B cell (primary cell): ENCODE measurements at regions not wholly inside any gene's neighbourhood (a gene's known extent, or its start where the extent isn't known, plus 50 kb on each side); places are given as distances from the start of the nearest gene placed in this dataset.

ENCODE experiments used
- ATAC-seq: fragments of 200-7000 bp; cut with Tn5 transposase; one replicate; pipeline ENCODE4 v1.10.0; 2021; ENCODE audit warnings: low read depth, mild to moderate bottlenecking, moderate number of reproducible peaks, moderate library complexity
- CTCF ChIA-PET: fragments of 350-600 bp; sonication (Branson Sonifier 250); formaldehyde crosslinking; loops from one replicate; lab custom pipeline; 2021; ENCODE audit warnings: antibody characterized with exemption, inconsistent platforms; lab: Charles Lee
- POLR2A ChIA-PET: fragments of 350-600 bp; sonication (Branson Sonifier 250); formaldehyde crosslinking; loops from one replicate; lab custom pipeline; 2021; ENCODE audit warnings: antibody characterized with exemption; lab: Charles Lee
- DNase-seq: peaks from one replicate; pipeline ENCODE4 v3.0.0; 2013
- H2AFZ ChIP-seq: 2 replicates; pipeline ENCODE4 v1.6.1; 2012; ENCODE audit warnings: mild to moderate bottlenecking, low read depth, low read length; ENCODE audit not compliant: insufficient read depth, poor library complexity, severe bottlenecking
- H3K27ac ChIP-seq, 2 donors: 1 replicate in 1 of 2; 2 replicates in 1 of 2; pipeline ENCODE4 v1.5.1; 2012 to 2013; ENCODE audit warnings: low read length in 2 of 2, mild to moderate bottlenecking in 2 of 2, moderate library complexity in 1 of 2
- H3K27me3 ChIP-seq, 4 experiments: fragments of 200-600 bp in 1 of 4; sonication (generic) in 1 of 4; replicated peaks in 1 of 4; 1 replicate in 2 of 4; 2 replicates in 2 of 4; pipeline versions ENCODE4 v1.6.1 to v1.7.0; 2013 to 2016; ENCODE audit warnings: low read length in 3 of 4, mild to moderate bottlenecking in 2 of 4, mixed read lengths in 1 of 4, moderate library complexity in 1 of 4; ENCODE audit not compliant: insufficient read depth in 4 of 4, control insufficient read depth in 3 of 4; ENCODE audit errors: control extremely low read depth in 1 of 4
- H3K36me3 ChIP-seq, 2 experiments: replicated peaks in 1 of 2; 1 replicate in 1 of 2; 2 replicates in 1 of 2; pipeline versions ENCODE4 v1.6.1 to v1.7.1; 2013; ENCODE audit warnings: low read length in 1 of 2; ENCODE audit not compliant: insufficient read depth in 2 of 2, control insufficient read depth in 1 of 2; ENCODE audit errors: control extremely low read depth in 1 of 2, extremely low read depth in 1 of 2
- H3K4me1 ChIP-seq, 2 donors: fragments of 200-600 bp in 1 of 2; sonication (generic) in 1 of 2; 1 replicate in 1 of 2; 2 replicates in 1 of 2; pipeline versions ENCODE4 v1.5.1 to v1.6.1; 2013 to 2017; ENCODE audit warnings: low read length in 2 of 2; ENCODE audit not compliant: control insufficient read depth in 2 of 2, insufficient read depth in 2 of 2
- H3K4me2 ChIP-seq: replicated peaks from 2 replicates; pipeline ENCODE3; 2012; ENCODE audit warnings: mild to moderate bottlenecking, low read depth, low read length; ENCODE audit not compliant: poor library complexity, severe bottlenecking
- H3K4me3 ChIP-seq, 5 experiments: fragments of 200-600 bp in 1 of 5; sonication (generic) in 1 of 5; 1 replicate in 3 of 5; 2 replicates in 2 of 5; pipeline versions ENCODE4 v1.5.1 to v1.7.0; 2011 to 2016; ENCODE audit warnings: low read length in 4 of 5, mild to moderate bottlenecking in 4 of 5, low read depth in 2 of 5, control low read depth in 1 of 5, moderate library complexity in 1 of 5; ENCODE audit not compliant: insufficient read depth in 1 of 5; ENCODE audit errors: control extremely low read depth in 1 of 5, extremely low read depth in 1 of 5
- H3K79me2 ChIP-seq: fragments of 200-600 bp; sonication (generic); one replicate; pipeline ENCODE4 v1.6.0; 2016; ENCODE audit warnings: low read length; ENCODE audit not compliant: control insufficient read depth, insufficient read depth
- H3K9ac ChIP-seq: fragments of 200-600 bp; sonication (generic); 2 replicates; pipeline ENCODE4 v1.6.1; 2017; ENCODE audit warnings: mild to moderate bottlenecking, low read length, moderate library complexity
- H3K9me3 ChIP-seq, 3 donors: one replicate each; pipeline versions ENCODE4 v1.6.1 to v1.7.1; 2013; ENCODE audit warnings: low read length in 2 of 3; ENCODE audit not compliant: control insufficient read depth in 2 of 3, insufficient read depth in 1 of 3; ENCODE audit errors: control extremely low read depth in 1 of 3
- H4K20me1 ChIP-seq: 2 replicates; pipeline ENCODE4 v1.6.0; 2012; ENCODE audit warnings: mild to moderate bottlenecking, low read length; ENCODE audit not compliant: insufficient read depth, control insufficient read depth, poor library complexity, severe bottlenecking
- H3K27ac Mint-ChIP-seq: one replicate; pipeline ENCODE4 v1.8.0; 2021; ENCODE audit warnings: mixed read lengths
- H3K27me3 Mint-ChIP-seq: one replicate; pipeline ENCODE4 v1.8.0; 2021; ENCODE audit warnings: mixed read lengths
- H3K4me1 Mint-ChIP-seq: one replicate; pipeline ENCODE4 v1.8.0; 2021; ENCODE audit warnings: mixed read lengths
- H3K4me3 Mint-ChIP-seq: one replicate; pipeline ENCODE4 v1.8.0; 2021; ENCODE audit warnings: mixed read lengths
- H3K9me3 Mint-ChIP-seq: one replicate; pipeline ENCODE4 v1.8.0; 2022; ENCODE audit warnings: mixed read lengths; ENCODE audit not compliant: insufficient read depth
- EZH2 ChIP-seq: IDR thresholded peaks from 2 replicates; pipeline ENCODE4 v1.6.1; 2012; ENCODE audit warnings: borderline replicate concordance, low read depth, mild to moderate bottlenecking, moderate library complexity, low read length; ENCODE audit not compliant: insufficient read depth, poor library complexity, severe bottlenecking
- WGBS: methylation state at CpG from one replicate; pipeline ENCODE4 v1.1.5; 2013; ENCODE audit warnings: missing lambda C conversion rate; ENCODE audit not compliant: insufficient coverage; 5-methylcytosine and 5-hydroxymethylcytosine counted together
- intact Hi-C: fragments of 100-400 bp; cut with micrococcal nuclease; formaldehyde crosslinking; loops from one replicate; pipeline ENCODE4 v1.10.0; 2022
- TF ChIP-seq, protein P1 (sequence below): fragments of 200-600 bp; IDR thresholded peaks from one replicate; pipeline ENCODE4 v1.8.0; 2022; ENCODE audit warnings: antibody characterized with exemption, mild to moderate bottlenecking

DNA sequence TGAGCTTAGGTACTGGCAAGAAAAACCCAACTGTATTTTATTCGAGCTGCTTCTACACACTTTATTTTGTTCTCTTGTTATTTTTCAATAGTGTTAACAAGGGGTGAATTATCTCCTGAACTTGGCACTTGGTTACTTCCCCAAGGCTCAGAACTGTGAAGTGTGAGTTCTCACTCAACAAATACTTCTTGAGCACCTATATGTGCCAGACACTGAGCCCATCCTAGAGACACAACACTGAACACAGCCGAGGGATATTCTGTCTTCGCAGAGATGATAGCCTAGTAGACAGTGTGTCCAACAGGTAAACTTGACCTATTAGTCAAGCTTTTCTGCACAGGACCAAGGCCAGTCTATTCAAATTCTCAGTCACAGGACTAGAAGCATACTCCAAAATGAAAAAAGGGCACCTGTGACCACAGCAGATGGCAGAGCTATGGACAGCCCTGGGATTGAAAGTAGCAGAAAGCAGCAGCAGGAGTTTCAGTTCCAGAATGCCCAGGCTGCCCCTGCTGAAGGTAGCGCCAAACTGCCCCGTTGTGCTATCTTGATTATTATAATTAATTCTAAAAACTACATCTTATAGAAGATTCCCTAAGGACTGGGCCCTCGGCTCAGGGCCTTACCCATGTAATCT lies 77.8 kb upstream of the TAB2 start:
- ATAC-seq (no peak), DNase-seq (no peak)
- no peaks in the 10 kb centered on the region for H3K27me3 ChIP-seq
- no peak overlapping the region for H3K4me3 ChIP-seq
- no peak overlapping the region for H3K9ac ChIP-seq
- peaks cover 0 to 2% of the 10 kb centered on the region in 2 experiments for H3K36me3 ChIP-seq
- Mint-ChIP-seq H3K27ac (no peak overlapping the region), H3K9me3 (no peaks in the 10 kb centered on the region), H3K4me3 (no peak overlapping the region), H3K27me3 (no peaks in the 10 kb centered on the region), H3K4me1 (peaks cover 16% of the 10 kb centered on the region)
- TF ChIP-seq, protein P1, sequence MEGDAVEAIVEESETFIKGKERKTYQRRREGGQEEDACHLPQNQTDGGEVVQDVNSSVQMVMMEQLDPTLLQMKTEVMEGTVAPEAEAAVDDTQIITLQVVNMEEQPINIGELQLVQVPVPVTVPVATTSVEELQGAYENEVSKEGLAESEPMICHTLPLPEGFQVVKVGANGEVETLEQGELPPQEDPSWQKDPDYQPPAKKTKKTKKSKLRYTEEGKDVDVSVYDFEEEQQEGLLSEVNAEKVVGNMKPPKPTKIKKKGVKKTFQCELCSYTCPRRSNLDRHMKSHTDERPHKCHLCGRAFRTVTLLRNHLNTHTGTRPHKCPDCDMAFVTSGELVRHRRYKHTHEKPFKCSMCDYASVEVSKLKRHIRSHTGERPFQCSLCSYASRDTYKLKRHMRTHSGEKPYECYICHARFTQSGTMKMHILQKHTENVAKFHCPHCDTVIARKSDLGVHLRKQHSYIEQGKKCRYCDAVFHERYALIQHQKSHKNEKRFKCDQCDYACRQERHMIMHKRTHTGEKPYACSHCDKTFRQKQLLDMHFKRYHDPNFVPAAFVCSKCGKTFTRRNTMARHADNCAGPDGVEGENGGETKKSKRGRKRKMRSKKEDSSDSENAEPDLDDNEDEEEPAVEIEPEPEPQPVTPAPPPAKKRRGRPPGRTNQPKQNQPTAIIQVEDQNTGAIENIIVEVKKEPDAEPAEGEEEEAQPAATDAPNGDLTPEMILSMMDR = no peak
- no peak for TF ChIP-seq EZH2
- no peaks in the 10 kb centered on the region for H4K20me1 ChIP-seq
- H3K4me1 ChIP-seq = peaks cover 13% of the 10 kb centered on the region in 2 donors
- H2AFZ ChIP-seq = no peak overlapping the region
- no peaks in the 10 kb centered on the region for H3K79me2 ChIP-seq
- H3K27ac ChIP-seq = no peak overlapping the region
- intact Hi-C loops = no loop called here
- POLR2A ChIA-PET = no interaction called here
- H3K4me2 ChIP-seq = no peak overlapping the region
- WGBS = 92% methylated on average over 2 of the region's 6 CpGs
- H3K9me3 ChIP-seq = peaks cover 0 to 10% (median 4%) of the 10 kb centered on the region in 3 donors
- CTCF ChIA-PET = no interaction called here

DNA sequence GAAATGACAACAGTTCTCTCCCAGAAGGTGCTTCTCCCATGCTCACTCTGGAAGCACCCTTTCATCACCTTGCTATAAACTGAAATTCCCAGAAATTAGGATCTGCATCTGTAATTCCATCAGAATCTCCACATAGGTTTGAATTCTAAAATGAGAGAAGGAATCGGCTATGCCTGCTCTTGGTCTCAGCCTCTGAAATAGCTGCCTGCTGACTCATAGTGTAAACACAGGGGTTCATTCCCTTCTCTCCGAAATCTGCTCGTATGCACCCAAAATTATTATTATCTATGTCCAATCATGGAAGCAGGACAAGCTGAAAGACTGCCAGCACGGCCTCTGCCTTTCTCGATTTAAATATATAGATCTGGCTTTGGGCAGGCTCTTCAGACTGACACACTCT lies 74.6 kb upstream of the TAB2 start:
- no peak overlapping the region for H3K4me3 ChIP-seq
- Mint-ChIP-seq H3K4me3 (no peak overlapping the region), H3K27ac (no peak overlapping the region), H3K27me3 (no peaks in the 10 kb centered on the region), H3K9me3 (no peaks in the 10 kb centered on the region), H3K4me1 (peaks cover 29% of the 10 kb centered on the region)
- no peak overlapping the region for H3K27ac ChIP-seq
- intact Hi-C loops = no loop called here
- DNase-seq = no peak
- H3K9me3 ChIP-seq = peaks cover 0 to 10% (median 4%) of the 10 kb centered on the region in 3 donors
- ChIA-PET CTCF (interaction anchor here (1.0 to 1.1 kb wide), 2 partner anchors 12 to 24 kb away, joined by 3 read pairs; no protein-coding TSS in a partner anchor), POLR2A (no interaction called here)
- H3K79me2 ChIP-seq = no peaks in the 10 kb centered on the region
- no peak overlapping the region for H2AFZ ChIP-seq
- H3K4me1 ChIP-seq = peaks cover 18 to 20% of the 10 kb centered on the region in 2 donors
- H3K4me2 ChIP-seq = no peak overlapping the region
- ATAC-seq = no peak
- H3K27me3 ChIP-seq = no peaks in the 10 kb centered on the region
- TF ChIP-seq, protein P1 = no peak
- no peak for TF ChIP-seq EZH2
- H3K36me3 ChIP-seq = peaks cover 0 to 2% of the 10 kb centered on the region in 2 experiments
- no peak overlapping the region for H3K9ac ChIP-seq
- WGBS = 83% methylated on average over 2 of the region's 5 CpGs
- H4K20me1 ChIP-seq = no peaks in the 10 kb centered on the region
